Activated naive CD8-positive, alpha-beta T cell treated with anti-CD3 and anti-CD28 coated beads, Interleukin-2, amount 10 ng/mL, durations not matched to agents 7 days and 5 days (primary cell): ENCODE measurements at regions not wholly inside any gene's neighbourhood (a gene's known extent, or its start where the extent isn't known, plus 50 kb on each side); places are given as distances from the start of the nearest gene placed in this dataset.

Experiments used
- ATAC-seq: fragments of 150-1000 bp; cut with Tn5 transposase; one replicate; pipeline ENCODE4 v1.10.0; 2021; ENCODE audit warnings: low read depth, moderate library complexity
- POLR2A ChIA-PET: fragments of 350-600 bp; sonication (Branson Sonifier 250); formaldehyde crosslinking; loops from one replicate; lab custom pipeline; 2021; ENCODE audit warnings: antibody characterized with exemption; lab: Charles Lee
- DNase-seq: peaks from one replicate; pipeline ENCODE4 v3.0.0; 2021
- H3K27ac Mint-ChIP-seq: one replicate; pipeline ENCODE4 v1.8.0; 2022; ENCODE audit warnings: mild to moderate bottlenecking, mixed read lengths
- H3K27me3 Mint-ChIP-seq: one replicate; pipeline ENCODE4 v1.8.0; 2022; ENCODE audit warnings: mild to moderate bottlenecking, moderate library complexity, mixed read lengths
- H3K36me3 Mint-ChIP-seq: one replicate; pipeline ENCODE4 v1.8.0; 2021; ENCODE audit warnings: mild to moderate bottlenecking, mixed read lengths
- H3K4me1 Mint-ChIP-seq: one replicate; pipeline ENCODE4 v1.8.0; 2021; ENCODE audit warnings: mixed read lengths
- H3K4me3 Mint-ChIP-seq: one replicate; pipeline ENCODE4 v1.8.0; 2022; ENCODE audit warnings: mild to moderate bottlenecking, moderate library complexity, mixed read lengths
- H3K9me3 Mint-ChIP-seq: one replicate; pipeline ENCODE4 v1.8.0; 2021; ENCODE audit warnings: mixed read lengths

DNA sequence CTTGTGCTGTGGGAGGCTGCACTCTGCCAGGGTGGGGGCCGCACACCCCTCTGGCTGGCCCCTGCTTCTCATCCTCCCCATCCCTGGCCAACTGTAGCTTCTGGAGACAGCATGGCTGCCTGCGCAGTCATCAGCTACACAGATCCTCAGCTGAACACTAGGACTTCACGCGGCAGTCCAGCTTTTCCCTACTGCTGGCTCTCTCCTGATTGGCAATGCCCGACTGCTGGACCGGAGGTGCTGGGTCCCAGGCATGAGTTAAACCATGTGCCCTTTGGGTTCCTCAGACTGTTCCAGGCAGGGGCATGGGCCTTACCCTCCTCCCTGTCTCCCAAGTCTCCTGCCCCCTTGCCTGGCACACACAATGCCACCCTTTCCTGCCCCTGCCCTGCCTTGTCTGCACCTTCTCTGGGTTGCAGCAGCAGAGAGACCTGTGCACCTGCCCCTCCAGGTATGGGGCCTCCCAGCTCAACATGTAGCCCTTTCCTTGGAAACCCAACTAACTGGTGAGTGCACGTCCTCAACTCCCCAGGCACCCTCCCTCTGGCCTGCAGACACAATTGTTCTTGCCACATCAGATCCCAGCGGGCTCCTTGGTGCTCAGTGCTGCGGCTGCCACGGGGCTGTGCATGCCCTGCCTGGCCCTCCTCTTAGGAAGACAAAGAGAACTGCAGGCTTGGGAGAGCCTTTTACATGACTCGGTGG is 1039.2 kb downstream of the TBC1D22A start:
- POLR2A ChIA-PET: no interaction called here
- H3K36me3 Mint-ChIP-seq: no peaks in the 10 kb centered on the region
- ATAC-seq (no peak), DNase-seq (no peak)
- H3K27ac Mint-ChIP-seq: no peak overlapping the region
- no peak overlapping the region for H3K4me3 Mint-ChIP-seq
- H3K4me1 Mint-ChIP-seq: no peaks in the 10 kb centered on the region
- no peaks in the 10 kb centered on the region for H3K9me3 Mint-ChIP-seq
- H3K27me3 Mint-ChIP-seq: peaks cover 17% of the 10 kb centered on the region

DNA sequence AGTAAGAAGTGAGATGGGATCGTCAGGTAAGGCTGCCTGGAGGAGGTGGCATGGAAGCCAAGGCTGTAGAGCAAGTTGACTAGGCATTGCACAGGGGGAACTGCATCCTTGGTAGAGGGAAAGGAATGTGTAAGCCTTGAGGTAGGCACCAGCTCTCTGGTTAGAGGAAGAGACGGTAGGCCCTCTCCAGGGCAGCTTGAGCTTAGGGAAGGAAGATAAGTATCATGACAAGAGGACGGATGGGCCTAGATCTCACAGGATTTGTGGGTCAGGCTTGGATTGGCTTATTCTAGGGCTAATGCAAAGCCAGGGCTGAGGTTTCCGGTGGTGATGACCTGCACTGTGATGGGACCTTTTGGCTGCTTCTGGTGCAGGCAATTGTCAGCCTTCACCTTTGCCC is 1035.8 kb downstream of the TBC1D22A start:
- POLR2A ChIA-PET: no interaction called here
- Mint-ChIP-seq H3K27me3 (peaks cover 17% of the 10 kb centered on the region), H3K4me3 (no peak overlapping the region)

GRCh38 chr22:47797342-47797945 is 1035.0 kb downstream of the TBC1D22A start:
- Mint-ChIP-seq H3K4me3 (no peak overlapping the region), H3K4me1 (no peaks in the 10 kb centered on the region), H3K9me3 (no peaks in the 10 kb centered on the region), H3K27ac (no peak overlapping the region), H3K27me3 (peaks cover 13% of the 10 kb centered on the region), H3K36me3 (no peaks in the 10 kb centered on the region)
- POLR2A ChIA-PET: no interaction called here
- ATAC-seq (no peak), DNase-seq (no peak)

More for the DNA sequence above, 1035.8 kb downstream of the TBC1D22A start:
- Mint-ChIP-seq H3K4me1 (no peaks in the 10 kb centered on the region), H3K9me3 (no peaks in the 10 kb centered on the region), H3K36me3 (no peaks in the 10 kb centered on the region), H3K27ac (no peak overlapping the region)
- ATAC-seq: no peak
- no peak for DNase-seq

DNA sequence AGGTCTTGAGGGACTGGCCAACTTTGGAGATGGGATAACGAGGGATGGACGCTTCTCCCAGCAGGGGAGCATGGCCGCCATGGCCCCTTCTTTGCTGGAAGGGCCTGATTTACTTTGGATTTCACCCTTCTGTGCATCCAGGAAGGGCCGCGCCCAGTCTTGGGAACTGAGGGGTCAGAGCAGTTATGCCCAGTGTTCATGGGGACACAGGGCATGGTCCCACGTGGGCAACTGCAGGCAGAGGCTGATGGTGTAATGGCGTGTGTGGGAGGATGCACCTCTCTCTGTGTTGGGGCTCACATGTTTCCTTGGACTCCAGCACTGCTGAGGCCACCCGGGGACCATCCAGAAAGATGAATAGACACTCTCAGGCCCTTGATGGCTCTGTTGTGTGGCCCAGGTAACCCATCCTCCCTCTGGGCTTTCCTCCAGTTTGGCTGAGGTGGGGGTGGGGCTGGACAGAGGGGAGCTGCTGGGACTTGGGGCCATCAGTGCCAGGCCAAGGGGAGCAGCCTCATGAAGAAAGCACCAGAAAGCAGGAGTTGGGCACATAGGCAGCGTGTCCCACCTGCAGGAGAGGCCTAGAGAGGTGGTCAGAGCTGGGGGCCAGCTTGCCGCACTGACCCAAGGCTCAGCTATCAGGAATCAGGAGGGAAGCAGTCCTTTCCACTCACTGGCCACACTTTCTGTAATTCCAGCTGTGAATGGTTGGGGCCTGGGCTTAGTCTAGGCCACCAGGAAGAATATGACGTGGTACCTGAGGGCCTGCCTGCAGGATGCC is 1033.9 kb downstream of the TBC1D22A start:
- Mint-ChIP-seq H3K9me3 (no peaks in the 10 kb centered on the region), H3K36me3 (no peaks in the 10 kb centered on the region), H3K4me3 (no peak overlapping the region), H3K27ac (no peak overlapping the region), H3K4me1 (no peaks in the 10 kb centered on the region), H3K27me3 (peaks cover 5% of the 10 kb centered on the region)
- ATAC-seq (no peak), DNase-seq (no peak)
- POLR2A ChIA-PET: no interaction called here

- H3K27me3 Mint-ChIP-seq: peaks cover 2% of the 10 kb centered on the region
- DNase-seq (no peak), ATAC-seq (no peak)
- POLR2A ChIA-PET: no interaction called here
- no peaks in the 10 kb centered on the region for H3K9me3 Mint-ChIP-seq
- H3K36me3 Mint-ChIP-seq: no peaks in the 10 kb centered on the region
- no peak overlapping the region for H3K4me3 Mint-ChIP-seq
- H3K27ac Mint-ChIP-seq: no peak overlapping the region
- H3K4me1 Mint-ChIP-seq: no peaks in the 10 kb centered on the region
Measured at GRCh38 chr22:47795477-47796127, 1033.2 kb downstream of the TBC1D22A start.

DNA sequence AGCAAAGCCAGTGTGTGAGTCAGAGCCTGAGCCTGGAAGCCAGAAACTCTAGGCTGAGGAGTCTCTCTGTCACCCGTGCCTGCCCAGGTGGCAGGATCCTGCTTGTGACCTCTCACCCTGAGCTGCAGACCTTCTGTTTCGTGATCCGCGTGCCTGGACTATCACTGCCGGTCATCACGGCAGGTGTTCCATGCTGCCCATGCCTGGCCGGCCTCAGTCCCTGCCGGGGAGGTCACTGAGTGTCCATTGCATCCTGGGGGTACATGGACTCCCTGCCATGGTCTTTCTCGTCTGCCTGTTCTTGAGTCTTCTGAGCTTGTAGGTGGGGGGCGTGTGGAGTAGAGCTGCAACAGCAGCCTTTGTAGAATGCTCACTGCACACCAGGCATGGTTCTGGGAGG is 1032.4 kb downstream of the TBC1D22A start:
- no peak overlapping the region for H3K27ac Mint-ChIP-seq
- DNase-seq (no peak), ATAC-seq (no peak)
- no peaks in the 10 kb centered on the region for H3K9me3 Mint-ChIP-seq
- peaks cover 4% of the 10 kb centered on the region for H3K27me3 Mint-ChIP-seq
- POLR2A ChIA-PET: no interaction called here
- H3K36me3 Mint-ChIP-seq: no peaks in the 10 kb centered on the region
- no peak overlapping the region for H3K4me3 Mint-ChIP-seq
- H3K4me1 Mint-ChIP-seq: no peaks in the 10 kb centered on the region

DNA sequence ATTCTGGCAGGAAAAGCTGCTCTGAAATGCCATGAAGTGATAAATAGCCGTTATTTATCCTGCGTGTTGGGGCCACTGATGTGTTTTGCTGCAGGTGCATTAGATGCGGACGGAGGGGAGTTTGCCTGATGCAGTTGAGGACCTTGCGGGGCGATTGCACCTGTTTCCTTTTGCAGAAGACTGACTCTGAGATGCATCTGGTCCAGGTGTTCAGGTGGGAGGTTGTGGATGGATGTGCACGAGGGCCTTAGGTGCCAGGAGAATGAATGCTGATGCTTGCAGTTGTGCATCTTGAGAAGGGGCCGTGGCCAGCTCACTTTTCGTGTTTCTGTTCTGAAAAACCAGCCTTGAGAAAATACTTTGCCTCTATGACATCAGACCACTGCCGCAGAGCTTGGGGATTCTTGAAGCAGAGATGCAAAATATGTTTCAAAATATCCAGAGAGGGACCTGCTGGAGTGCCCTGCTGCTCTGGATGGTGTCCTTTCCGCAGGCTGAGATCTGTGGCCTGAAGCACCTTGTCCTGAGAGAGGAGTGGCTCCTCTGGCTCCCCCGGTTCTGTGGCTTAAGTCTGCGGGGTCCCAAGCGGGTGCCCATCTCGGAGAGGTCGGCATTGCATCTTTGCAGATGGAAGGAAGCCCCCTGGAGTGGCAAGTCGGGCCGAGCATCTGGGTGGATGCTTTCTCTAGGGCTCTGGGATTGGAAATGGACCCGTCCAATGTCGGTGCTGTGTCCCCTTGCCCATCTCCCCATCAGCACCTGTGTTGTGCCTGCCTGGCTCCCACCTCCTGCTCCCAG is 1031.1 kb downstream of the TBC1D22A start:
- ATAC-seq (no peak), DNase-seq (no peak)
- no peaks in the 10 kb centered on the region for H3K36me3 Mint-ChIP-seq
- H3K27me3 Mint-ChIP-seq: peaks cover 7% of the 10 kb centered on the region
- no peak overlapping the region for H3K4me3 Mint-ChIP-seq
- no peaks in the 10 kb centered on the region for H3K4me1 Mint-ChIP-seq
- H3K27ac Mint-ChIP-seq: no peak overlapping the region
- POLR2A ChIA-PET: no interaction called here
- no peaks in the 10 kb centered on the region for H3K9me3 Mint-ChIP-seq

DNA sequence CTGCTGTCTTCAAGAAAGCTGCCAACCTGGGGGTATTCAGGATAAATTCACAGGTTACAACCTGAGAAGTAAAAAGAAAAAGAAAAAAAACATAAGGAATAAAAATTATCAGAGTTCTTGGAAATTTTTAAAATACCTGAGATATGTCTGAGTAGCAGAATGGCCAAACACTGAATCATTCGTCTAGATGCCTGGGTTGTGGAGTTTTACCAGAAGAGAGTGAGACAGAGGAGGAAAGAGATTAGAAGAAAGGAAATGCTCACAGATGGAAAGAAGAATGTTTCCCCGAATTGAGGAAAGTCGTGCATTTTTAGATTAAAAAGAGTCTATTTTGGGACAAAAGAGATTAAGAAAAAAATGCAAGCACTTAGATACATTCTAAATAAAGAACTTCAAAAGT is 1026.7 kb downstream of the TBC1D22A start:
- no peak overlapping the region for H3K4me3 Mint-ChIP-seq
- H3K4me1 Mint-ChIP-seq: no peaks in the 10 kb centered on the region
- H3K9me3 Mint-ChIP-seq: no peaks in the 10 kb centered on the region
- POLR2A ChIA-PET: no interaction called here
- H3K36me3 Mint-ChIP-seq: no peaks in the 10 kb centered on the region
- peaks cover 10% of the 10 kb centered on the region for H3K27me3 Mint-ChIP-seq
- DNase-seq (no peak), ATAC-seq (no peak)
- H3K27ac Mint-ChIP-seq: no peak overlapping the region

DNA sequence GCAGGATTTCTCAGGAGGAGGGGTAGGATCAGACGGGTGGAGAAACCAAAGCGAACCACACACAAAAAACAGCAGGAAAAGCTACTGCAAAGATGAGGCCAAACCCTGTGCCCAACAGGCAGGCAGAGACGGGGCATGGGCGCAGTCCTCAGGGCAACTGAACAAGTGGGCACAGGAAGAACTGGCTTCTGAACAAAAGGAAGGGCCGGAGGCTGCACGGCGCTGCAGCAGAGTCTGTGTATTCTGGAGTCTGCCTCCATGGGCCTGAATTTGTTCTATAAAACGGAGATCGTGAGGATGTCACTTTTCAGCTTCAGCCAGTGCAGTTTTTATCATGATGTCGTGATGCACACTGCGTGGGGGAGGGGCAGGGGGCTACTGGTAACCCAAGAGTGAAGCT is 1026.0 kb downstream of the TBC1D22A start:
- Mint-ChIP-seq H3K9me3 (no peaks in the 10 kb centered on the region), H3K36me3 (no peaks in the 10 kb centered on the region), H3K27me3 (peaks cover 10% of the 10 kb centered on the region), H3K4me1 (no peaks in the 10 kb centered on the region), H3K4me3 (no peak overlapping the region), H3K27ac (no peak overlapping the region)
- ATAC-seq: no peak
- no peak for DNase-seq
- POLR2A ChIA-PET: no interaction called here

GRCh38 chr22:47787501-47788227 is 1025.2 kb downstream of the TBC1D22A start:
- no peaks in the 10 kb centered on the region for H3K9me3 Mint-ChIP-seq
- no peak overlapping the region for H3K4me3 Mint-ChIP-seq
- no peak overlapping the region for H3K27ac Mint-ChIP-seq
- DNase-seq (no peak), ATAC-seq (no peak)
- H3K4me1 Mint-ChIP-seq: no peaks in the 10 kb centered on the region
- no peaks in the 10 kb centered on the region for H3K36me3 Mint-ChIP-seq
- POLR2A ChIA-PET: no interaction called here
- peaks cover 10% of the 10 kb centered on the region for H3K27me3 Mint-ChIP-seq

DNA sequence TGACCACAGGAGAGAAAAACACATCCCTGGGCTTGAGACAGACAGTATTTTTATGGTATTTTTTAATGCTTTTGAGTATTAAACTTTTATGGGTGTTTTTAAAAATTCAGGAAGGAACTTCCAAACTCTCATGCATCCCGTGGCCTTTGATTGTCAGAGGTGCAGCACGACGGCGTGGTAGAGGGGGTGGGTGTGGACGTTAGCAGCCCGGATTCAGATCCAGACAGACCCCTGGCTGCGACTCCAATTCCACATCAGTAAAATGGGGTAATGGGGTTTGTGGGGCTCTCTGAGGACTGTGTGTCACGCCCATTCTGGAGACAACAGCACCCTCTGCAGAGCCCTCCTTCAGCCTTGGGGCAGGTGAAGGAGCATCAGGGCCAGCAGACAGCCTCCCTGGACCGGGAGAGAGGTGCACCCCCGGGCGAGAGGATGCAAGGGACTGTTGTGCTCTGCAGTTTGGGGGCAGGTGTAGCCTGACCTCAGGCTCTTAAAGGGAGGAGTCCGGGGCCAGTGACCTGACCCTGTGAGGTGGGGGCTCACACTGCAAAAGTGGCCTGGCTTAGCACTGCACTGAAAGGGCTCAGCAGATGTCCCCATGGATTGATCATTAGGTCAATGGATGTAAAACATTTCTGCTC is 1024.3 kb downstream of the TBC1D22A start:
- Mint-ChIP-seq H3K36me3 (no peaks in the 10 kb centered on the region), H3K27me3 (peaks cover 10% of the 10 kb centered on the region)
- POLR2A ChIA-PET: no interaction called here

DNA sequence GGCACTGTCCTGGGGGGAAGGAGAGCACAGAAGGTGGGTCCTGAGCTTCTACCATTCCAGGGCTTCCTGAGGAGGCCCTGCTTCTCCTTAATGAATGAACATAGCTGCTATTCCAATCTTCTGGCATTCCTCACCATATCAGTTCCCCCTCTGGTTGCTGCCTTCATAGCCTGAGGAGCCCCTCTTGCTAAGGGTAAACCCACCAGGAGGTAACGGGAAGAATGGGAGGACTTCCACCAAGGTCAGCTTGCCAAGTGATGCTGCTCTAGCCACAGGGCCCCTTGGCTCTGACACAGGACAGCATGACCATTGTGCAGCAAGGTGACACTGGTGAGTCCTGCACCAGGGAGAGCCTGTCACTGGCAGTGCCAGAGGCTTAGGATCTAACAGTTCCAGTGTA is 1022.5 kb downstream of the TBC1D22A start:
- peaks cover 1% of the 10 kb centered on the region for H3K9me3 Mint-ChIP-seq
- peaks cover 7% of the 10 kb centered on the region for H3K27me3 Mint-ChIP-seq
- POLR2A ChIA-PET: no interaction called here
- DNase-seq: no peak
- no peak for ATAC-seq
- no peaks in the 10 kb centered on the region for H3K4me1 Mint-ChIP-seq
- no peak overlapping the region for H3K4me3 Mint-ChIP-seq
- H3K36me3 Mint-ChIP-seq: no peaks in the 10 kb centered on the region
- H3K27ac Mint-ChIP-seq: no peak overlapping the region

More for the DNA sequence above, 1024.3 kb downstream of the TBC1D22A start:
- H3K9me3 Mint-ChIP-seq: peaks cover 1% of the 10 kb centered on the region
- no peak for DNase-seq
- no peaks in the 10 kb centered on the region for H3K4me1 Mint-ChIP-seq
- no peak overlapping the region for H3K4me3 Mint-ChIP-seq
- no peak overlapping the region for H3K27ac Mint-ChIP-seq
- ATAC-seq: no peak
